ACC112 (cell line): ENCODE measurements at regions not wholly inside any gene's neighbourhood (a gene's known extent, or its start where the extent isn't known, plus 50 kb on each side); places are given as distances from the start of the nearest gene placed in this dataset.

Source experiments
- H2AFZ ChIP-seq: fragments of 200-600 bp; sonication (generic); one replicate; pipeline ENCODE4 v1.6.0; 2017; ENCODE audit warnings: antibody characterized with exemption, low read length; ENCODE audit not compliant: unreplicated experiment
- H3K27ac ChIP-seq: fragments of 200-600 bp; sonication (generic); 2 replicates; pipeline ENCODE4 v1.5.1; 2014; ENCODE audit warnings: low read depth, mild to moderate bottlenecking, antibody characterized with exemption, low read length, moderate library complexity
- H3K27me3 ChIP-seq: fragments of 200-600 bp; sonication (generic); 2 replicates; pipeline ENCODE4 v1.6.1; 2014; ENCODE audit warnings: mild to moderate bottlenecking, antibody characterized with exemption, low read length, moderate library complexity, mixed read lengths; ENCODE audit not compliant: insufficient read depth
- H3K36me3 ChIP-seq: fragments of 200-600 bp; sonication (generic); 2 replicates; pipeline ENCODE4 v1.6.1; 2016; ENCODE audit warnings: mild to moderate bottlenecking, antibody characterized with exemption, low read length, moderate library complexity, mixed read lengths; ENCODE audit not compliant: insufficient read depth
- H3K4me1 ChIP-seq: fragments of 200-600 bp; sonication (generic); one replicate; pipeline ENCODE4 v1.6.1; 2016; ENCODE audit warnings: low read length, mixed read lengths; ENCODE audit not compliant: insufficient read depth, unreplicated experiment, control insufficient read depth
- H3K4me3 ChIP-seq: fragments of 200-600 bp; sonication (generic); 2 replicates; pipeline ENCODE4 v1.5.1; 2014; ENCODE audit warnings: mild to moderate bottlenecking, low read depth, low read length
- H3K79me2 ChIP-seq: fragments of 200-600 bp; sonication (generic); one replicate; pipeline ENCODE4 v1.6.0; 2016; ENCODE audit warnings: low read length; ENCODE audit not compliant: control insufficient read depth, unreplicated experiment, insufficient read depth

DNA sequence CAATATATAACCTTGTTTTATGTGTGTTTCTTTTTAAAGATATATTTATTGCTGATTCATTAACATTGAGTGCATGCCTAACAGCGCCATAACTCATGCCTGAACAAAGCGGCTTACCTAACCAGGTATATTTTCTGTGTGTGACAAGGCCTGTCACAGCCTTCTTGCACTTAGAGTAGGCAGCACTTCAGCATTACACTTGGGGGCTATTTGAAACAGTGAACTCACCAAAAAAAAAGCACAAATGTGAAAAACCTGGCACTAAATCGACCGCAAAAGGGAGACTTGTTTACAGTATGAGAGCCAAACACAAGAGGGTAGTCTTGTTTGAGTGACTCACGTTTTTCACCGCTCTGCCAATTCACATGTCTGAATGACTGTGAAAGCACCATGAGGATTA, 111.7 kb downstream of the DISP1 start:
- no peaks in the 10 kb centered on the region for H3K79me2 ChIP-seq
- H3K4me3 ChIP-seq, result no peak overlapping the region
- no peaks in the 10 kb centered on the region for H3K27me3 ChIP-seq
- peaks cover 6% of the 10 kb centered on the region for H3K4me1 ChIP-seq
- H2AFZ ChIP-seq, result no peak overlapping the region
- H3K27ac ChIP-seq, result no peak overlapping the region
- no peaks in the 10 kb centered on the region for H3K36me3 ChIP-seq

DNA sequence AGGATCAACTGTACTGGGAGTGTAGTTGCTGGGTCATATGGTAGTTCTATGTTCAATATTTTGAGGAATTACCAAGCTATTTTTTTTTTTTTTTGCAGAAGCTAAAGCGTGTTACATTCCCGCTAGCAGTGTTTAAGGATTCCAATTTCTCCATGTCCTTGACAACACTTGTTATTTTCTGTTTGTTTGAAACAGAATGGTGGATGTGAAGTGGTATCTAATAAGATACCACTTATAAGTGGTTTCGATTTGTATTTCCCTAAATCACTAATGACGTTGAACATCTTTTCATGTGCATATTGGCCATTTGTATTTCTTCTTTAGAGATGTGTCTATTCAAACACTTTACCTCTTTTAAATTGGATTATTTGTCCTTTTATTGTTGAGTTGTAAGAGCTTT, 112.2 kb downstream of the DISP1 start:
- H3K36me3 ChIP-seq, result no peaks in the 10 kb centered on the region
- no peaks in the 10 kb centered on the region for H3K79me2 ChIP-seq
- H2AFZ ChIP-seq, result no peak overlapping the region
- H3K4me1 ChIP-seq, result peaks cover 6% of the 10 kb centered on the region
- no peak overlapping the region for H3K27ac ChIP-seq
- no peak overlapping the region for H3K4me3 ChIP-seq
- no peaks in the 10 kb centered on the region for H3K27me3 ChIP-seq

- Histone ChIP-seq H3K4me1 (peaks cover 6% of the 10 kb centered on the region), H3K27me3 (no peaks in the 10 kb centered on the region), H3K79me2 (no peaks in the 10 kb centered on the region), H3K27ac (no peak overlapping the region), H2AFZ (no peak overlapping the region), H3K4me3 (no peak overlapping the region), H3K36me3 (no peaks in the 10 kb centered on the region)
Measured at GRCh38 chr1:222928212-222928611, 113.4 kb downstream of the DISP1 start.

DNA sequence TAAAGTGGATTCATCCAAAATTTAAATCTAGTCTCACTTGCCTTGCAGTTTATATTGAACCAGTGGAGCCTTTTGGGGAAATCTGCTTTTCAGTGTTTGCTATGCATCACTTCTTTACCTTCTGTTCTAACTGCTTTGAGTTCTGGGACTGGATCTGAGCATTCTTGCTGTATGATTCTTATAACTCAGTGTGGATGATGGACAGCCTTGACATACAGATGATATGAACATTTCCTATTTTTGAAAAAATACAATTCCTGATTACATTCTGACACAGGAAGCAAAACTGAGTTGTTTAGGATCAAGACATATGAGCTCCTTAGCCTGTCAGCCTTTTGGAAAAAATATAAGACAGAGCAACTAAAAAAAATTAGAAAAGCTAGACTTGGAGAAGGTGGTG, 115.2 kb downstream of the DISP1 start:
- H3K36me3 ChIP-seq, result no peaks in the 10 kb centered on the region
- no peak overlapping the region for H3K27ac ChIP-seq
- H3K79me2 ChIP-seq, result no peaks in the 10 kb centered on the region
- no peaks in the 10 kb centered on the region for H3K27me3 ChIP-seq
- H2AFZ ChIP-seq, result no peak overlapping the region
- no peak overlapping the region for H3K4me3 ChIP-seq
- no peaks in the 10 kb centered on the region for H3K4me1 ChIP-seq

GRCh38 chr1:222931023-222931422, 116.2 kb downstream of the DISP1 start:
- no peak overlapping the region for H3K4me3 ChIP-seq
- H3K36me3 ChIP-seq, result no peaks in the 10 kb centered on the region
- no peaks in the 10 kb centered on the region for H3K27me3 ChIP-seq
- H3K27ac ChIP-seq, result no peak overlapping the region
- H3K4me1 ChIP-seq, result no peaks in the 10 kb centered on the region
- H2AFZ ChIP-seq, result no peak overlapping the region
- no peaks in the 10 kb centered on the region for H3K79me2 ChIP-seq

GRCh38 chr1:222933273-222933672, 118.4 kb downstream of the DISP1 start:
- H3K79me2 ChIP-seq, result no peaks in the 10 kb centered on the region
- H3K27ac ChIP-seq, result no peak overlapping the region
- H3K4me3 ChIP-seq, result no peak overlapping the region
- H2AFZ ChIP-seq, result no peak overlapping the region
- no peaks in the 10 kb centered on the region for H3K36me3 ChIP-seq
- H3K27me3 ChIP-seq, result no peaks in the 10 kb centered on the region
- H3K4me1 ChIP-seq, result no peaks in the 10 kb centered on the region

DNA sequence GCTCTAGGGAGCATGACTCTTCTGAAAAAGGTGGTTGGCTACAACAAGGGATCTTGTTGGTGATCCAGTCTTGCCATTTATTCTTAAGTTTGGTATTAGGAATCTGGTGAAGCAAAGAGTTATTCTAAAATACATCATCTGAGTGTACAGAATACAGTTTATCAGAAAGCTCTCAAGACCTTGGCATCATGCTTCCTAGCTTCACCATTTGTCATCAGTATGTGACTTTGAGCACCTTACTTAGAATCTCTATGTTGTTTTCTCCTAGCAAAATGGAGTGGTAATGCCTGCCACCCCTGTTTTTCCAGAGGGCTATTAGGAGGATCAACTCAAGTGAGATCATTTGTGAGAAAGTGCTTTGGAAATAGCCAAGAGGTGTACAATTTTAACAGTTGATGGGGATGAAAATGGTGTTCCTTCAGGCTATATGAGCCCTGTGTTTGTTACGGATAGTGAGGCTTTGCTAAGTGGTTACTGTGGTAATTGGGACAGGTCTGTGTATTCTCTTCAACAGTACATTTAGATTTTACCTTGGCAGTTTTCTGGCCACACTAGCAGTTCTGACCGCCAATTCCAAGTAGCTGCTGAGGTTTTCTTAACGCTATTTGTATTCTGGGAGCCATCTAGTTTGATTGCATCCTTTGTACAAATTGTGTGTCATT, 120.5 kb downstream of the DISP1 start:
- H3K4me1 ChIP-seq, result no peaks in the 10 kb centered on the region
- no peak overlapping the region for H3K27ac ChIP-seq
- H2AFZ ChIP-seq, result no peak overlapping the region
- H3K36me3 ChIP-seq, result no peaks in the 10 kb centered on the region
- H3K27me3 ChIP-seq, result no peaks in the 10 kb centered on the region
- H3K4me3 ChIP-seq, result no peak overlapping the region
- no peaks in the 10 kb centered on the region for H3K79me2 ChIP-seq

- Histone ChIP-seq H3K27me3 (no peaks in the 10 kb centered on the region), H3K4me3 (no peak overlapping the region), H3K79me2 (no peaks in the 10 kb centered on the region), H2AFZ (no peak overlapping the region), H3K4me1 (no peaks in the 10 kb centered on the region), H3K36me3 (no peaks in the 10 kb centered on the region), H3K27ac (no peak overlapping the region)
Measured at GRCh38 chr1:222936042-222936441, 121.2 kb downstream of the DISP1 start.

GRCh38 chr1:222938986-222939385, 124.1 kb downstream of the DISP1 start:
- Histone ChIP-seq H3K4me3 (no peak overlapping the region), H3K36me3 (no peaks in the 10 kb centered on the region), H3K27ac (no peak overlapping the region), H3K4me1 (no peaks in the 10 kb centered on the region), H3K27me3 (no peaks in the 10 kb centered on the region), H2AFZ (no peak overlapping the region), H3K79me2 (no peaks in the 10 kb centered on the region)

DNA sequence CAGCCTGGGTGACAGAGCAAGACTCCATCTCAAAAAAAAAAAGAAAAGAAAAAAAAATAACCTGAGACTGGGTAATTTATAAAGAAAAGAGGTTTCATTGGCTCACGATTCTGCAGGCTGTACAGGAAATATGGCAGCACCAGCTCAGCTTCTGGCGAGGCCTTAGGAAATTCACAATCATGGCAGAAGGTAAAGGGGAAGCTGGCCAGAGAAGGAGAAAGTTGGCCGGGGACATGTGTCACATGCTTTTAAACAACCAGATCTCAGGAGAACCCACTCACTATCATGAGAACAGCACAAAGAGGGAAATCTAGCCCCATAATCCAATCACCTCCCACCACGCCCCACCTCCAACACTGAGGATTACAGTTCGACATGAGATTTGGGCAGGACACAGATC, 125.3 kb downstream of the DISP1 start:
- Histone ChIP-seq H3K79me2 (no peaks in the 10 kb centered on the region), H3K4me3 (no peak overlapping the region), H3K4me1 (no peaks in the 10 kb centered on the region), H3K27ac (no peak overlapping the region), H3K36me3 (no peaks in the 10 kb centered on the region), H2AFZ (no peak overlapping the region), H3K27me3 (no peaks in the 10 kb centered on the region)

GRCh38 chr1:222940906-222941305, 126.1 kb downstream of the DISP1 start:
- Histone ChIP-seq H3K4me1 (no peaks in the 10 kb centered on the region), H3K27me3 (no peaks in the 10 kb centered on the region), H3K4me3 (no peak overlapping the region), H3K27ac (no peak overlapping the region), H3K36me3 (no peaks in the 10 kb centered on the region), H2AFZ (no peak overlapping the region), H3K79me2 (no peaks in the 10 kb centered on the region)
